Left ventricle myocardium inferior (tissue), 1 donor: ENCODE measurements at regions not wholly inside any gene's neighbourhood (a gene's known extent, or its start where the extent isn't known, plus 50 kb on each side); places are given as distances from the start of the nearest gene placed in this dataset.

Experiments used
- DNase-seq: peaks from one replicate; pipeline ENCODE4 v3.0.0-alpha.2; 2020
- H3K27ac ChIP-seq: fragments of 200-600 bp; replicated peaks from 2 replicates; pipeline ENCODE4 v1.8.0; 2021
- H3K27me3 ChIP-seq: fragments of 200-600 bp; 2 replicates; pipeline ENCODE4 v1.8.0; 2021; ENCODE audit warnings: low read depth
- H3K36me3 ChIP-seq: fragments of 200-600 bp; 2 replicates; pipeline ENCODE4 v1.8.0; 2021
- H3K4me1 ChIP-seq: fragments of 200-600 bp; 2 replicates; pipeline ENCODE4 v1.8.0; 2021
- H3K4me3 ChIP-seq: fragments of 200-600 bp; 2 replicates; pipeline ENCODE4 v1.8.0; 2021; ENCODE audit warnings: mild to moderate bottlenecking, moderate library complexity
- H3K9me3 ChIP-seq: fragments of 200-600 bp; replicated peaks from 2 replicates; pipeline ENCODE4 v1.8.0; 2021
- CTCF ChIP-seq: fragments of 200-600 bp; IDR thresholded peaks from 2 replicates; pipeline ENCODE4 v1.8.0; 2021; ENCODE audit warnings: antibody characterized with exemption, mild to moderate bottlenecking, borderline replicate concordance
- intact Hi-C: fragments of 100-400 bp; cut with micrococcal nuclease; formaldehyde crosslinking; loops from one replicate; pipeline ENCODE4 v1.11.0; 2022
- donor health status: DM: no; HTN: yes; CAD: no; lungs with severe emphysema.

DNA sequence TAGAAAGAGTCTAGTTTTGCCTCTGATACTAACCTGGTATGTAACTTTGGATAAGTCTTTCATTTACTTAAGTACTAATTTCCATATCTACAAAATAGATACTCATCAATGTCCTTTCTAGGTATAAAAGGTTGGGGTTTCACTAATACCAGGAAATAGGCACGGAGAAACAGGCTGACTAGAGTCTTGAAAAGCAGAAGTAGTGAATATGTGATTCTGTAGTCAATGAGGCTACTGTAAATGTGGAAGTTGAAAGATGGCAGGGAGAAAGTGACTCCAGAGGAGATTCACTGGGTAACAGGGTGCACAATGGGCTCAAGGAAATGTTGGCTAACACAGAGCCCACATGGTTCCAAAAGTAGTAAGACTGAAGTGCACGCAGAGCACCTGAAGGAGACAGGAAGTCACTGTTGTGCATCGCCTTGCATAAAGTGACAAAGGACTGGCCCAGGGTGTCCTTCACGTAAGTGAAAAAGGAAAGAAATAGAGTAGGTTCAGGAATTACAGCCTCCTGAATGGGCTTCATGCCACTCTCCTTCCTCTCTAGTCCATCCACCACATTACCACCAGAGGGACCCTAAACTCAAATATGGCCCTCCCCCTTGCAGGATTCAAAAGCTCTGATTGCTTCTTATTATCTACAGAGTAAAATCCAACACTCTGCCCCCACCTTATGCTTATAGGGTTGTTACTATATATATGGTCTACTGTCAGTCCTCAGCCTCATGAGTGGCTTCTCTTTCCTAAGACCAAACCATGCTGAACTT, 288.0 kb upstream of the SMARCA2 start:
- Histone ChIP-seq H3K27me3 (peaks cover 31% of the 10 kb centered on the region), H3K4me1 (no peaks in the 10 kb centered on the region)
- no peak for TF ChIP-seq CTCF

DNA sequence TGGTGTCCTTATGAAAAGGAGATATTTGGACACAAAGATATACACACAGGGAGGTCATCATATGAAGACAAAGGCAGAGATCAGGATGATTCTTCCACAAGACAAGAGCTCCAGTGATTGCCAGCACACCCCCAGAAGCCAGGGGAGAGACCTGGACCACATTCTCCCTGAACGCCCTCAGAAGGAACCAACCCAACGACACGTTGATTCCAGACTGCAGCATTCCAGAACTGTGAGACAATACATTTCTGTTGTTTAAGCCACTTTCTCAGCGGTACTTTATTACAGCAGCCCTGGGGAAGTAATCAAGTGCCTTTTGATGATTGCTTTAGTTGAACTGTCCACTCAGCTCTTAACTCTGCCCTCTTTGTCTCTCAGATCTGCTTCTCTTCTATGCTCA, 285.5 kb upstream of the SMARCA2 start:
- no peak for TF ChIP-seq CTCF
- intact Hi-C loops: no loop called here
- DNase-seq: no peak
- H3K4me1 ChIP-seq: no peaks in the 10 kb centered on the region
- peaks cover 21% of the 10 kb centered on the region for H3K27me3 ChIP-seq
- H3K27ac ChIP-seq: no peak overlapping the region
- no peaks in the 10 kb centered on the region for H3K36me3 ChIP-seq
- no peak overlapping the region for H3K4me3 ChIP-seq
- H3K9me3 ChIP-seq: no peaks in the 10 kb centered on the region

More for the DNA sequence above, 288.0 kb upstream of the SMARCA2 start:
- Histone ChIP-seq H3K4me3 (no peak overlapping the region), H3K9me3 (no peaks in the 10 kb centered on the region), H3K27ac (no peak overlapping the region), H3K36me3 (no peaks in the 10 kb centered on the region)
- intact Hi-C loops: no loop called here
- no peak for DNase-seq

- no peaks in the 10 kb centered on the region for H3K4me1 ChIP-seq
These were observed 282.5 kb upstream of the SMARCA2 start for GRCh38 chr9:1732670-1733069.

DNA sequence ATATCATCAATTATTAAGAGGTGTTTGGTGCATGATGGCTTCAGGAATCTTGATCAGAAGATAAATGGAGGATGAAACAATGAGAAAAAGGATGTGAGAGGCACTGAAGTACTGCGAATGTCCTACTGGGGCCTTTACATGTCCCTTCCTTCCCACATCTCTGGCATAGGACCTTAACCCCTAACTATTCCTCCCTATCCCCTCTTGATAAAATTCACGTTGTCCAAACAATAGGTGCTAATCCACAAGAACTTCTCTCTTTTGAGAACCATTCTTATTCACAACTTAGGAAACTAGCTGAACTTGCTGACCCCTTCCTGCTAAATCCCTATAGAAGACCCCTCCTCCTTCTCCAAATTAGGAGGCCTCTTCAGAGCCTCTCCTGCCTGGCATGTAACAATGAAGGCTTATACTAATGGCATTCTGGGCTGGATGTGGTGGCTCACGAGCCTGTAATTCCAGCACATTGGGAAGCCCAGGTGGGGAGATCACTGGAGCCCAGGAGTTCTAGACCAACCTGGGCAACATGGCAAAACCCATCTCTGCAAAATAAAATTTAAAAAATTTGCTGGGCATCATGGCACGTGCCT, 276.5 kb upstream of the SMARCA2 start:
- no peak for DNase-seq
- no peak for TF ChIP-seq CTCF
- Histone ChIP-seq H3K36me3 (no peaks in the 10 kb centered on the region), H3K4me1 (no peaks in the 10 kb centered on the region), H3K4me3 (no peak overlapping the region), H3K27me3 (peaks cover 4% of the 10 kb centered on the region), H3K9me3 (no peaks in the 10 kb centered on the region), H3K27ac (no peak overlapping the region)
- intact Hi-C loops: no loop called here

More at GRCh38 chr9:1732670-1733069, 282.5 kb upstream of the SMARCA2 start:
- H3K27me3 ChIP-seq: peaks cover 13% of the 10 kb centered on the region
- DNase-seq: no peak
- no peak overlapping the region for H3K4me3 ChIP-seq
- H3K9me3 ChIP-seq: no peaks in the 10 kb centered on the region
- TF ChIP-seq CTCF: no peak
- intact Hi-C loops: no loop called here
- H3K36me3 ChIP-seq: no peaks in the 10 kb centered on the region
- H3K27ac ChIP-seq: no peak overlapping the region

DNA sequence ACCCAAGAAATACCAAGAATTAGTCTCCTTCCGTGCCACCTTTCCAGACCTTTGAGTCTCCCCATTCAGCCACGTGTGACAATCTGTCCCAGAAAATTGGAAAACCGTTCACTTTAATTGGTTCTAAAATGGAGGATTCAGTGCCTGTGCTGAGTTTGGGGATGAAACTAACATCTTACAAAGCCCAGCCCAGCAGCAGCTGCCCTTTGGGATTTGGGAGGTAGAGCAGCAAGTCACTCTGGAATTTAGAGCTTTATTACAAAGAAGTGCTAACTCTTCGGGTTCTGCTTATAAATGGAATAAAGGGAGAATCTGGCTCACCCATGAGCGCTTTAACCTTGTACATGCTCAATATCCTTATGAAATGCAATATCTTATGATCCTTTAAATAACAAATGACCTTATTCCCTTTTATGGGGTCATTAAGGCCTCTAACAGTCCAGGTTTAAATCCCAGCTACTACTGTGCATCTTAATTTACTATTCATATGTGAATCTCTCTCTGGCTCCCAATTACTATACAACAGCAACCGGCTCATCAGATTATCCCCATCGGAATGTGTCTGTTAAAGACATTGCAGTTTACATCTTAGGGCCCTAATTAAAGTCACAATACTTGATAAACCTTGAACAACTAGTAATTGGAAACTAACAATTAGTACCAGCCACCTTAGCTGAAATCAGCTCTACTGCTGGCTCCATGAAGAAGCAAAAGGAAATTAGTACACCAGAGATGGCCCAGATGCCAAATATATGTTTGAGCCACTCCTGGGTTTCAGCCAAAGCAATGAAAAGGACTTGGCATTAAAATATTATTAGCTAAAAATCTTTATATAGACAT, 271.8 kb upstream of the SMARCA2 start:
- H3K4me3 ChIP-seq: no peak overlapping the region
- H3K27me3 ChIP-seq: peaks cover 4% of the 10 kb centered on the region
- no peaks in the 10 kb centered on the region for H3K4me1 ChIP-seq
- intact Hi-C loops: no loop called here
- no peak overlapping the region for H3K27ac ChIP-seq
- TF ChIP-seq CTCF: no peak
- H3K9me3 ChIP-seq: no peaks in the 10 kb centered on the region
- no peak for DNase-seq
- no peaks in the 10 kb centered on the region for H3K36me3 ChIP-seq
